Smooth muscle cell (in vitro differentiated cells): ENCODE measurements at regions not wholly inside any gene's neighbourhood (a gene's known extent, or its start where the extent isn't known, plus 50 kb on each side); places are given as distances from the start of the nearest gene placed in this dataset.
A peak's percentile ranks its signal among the peaks of the same experiment; 100 is the strongest.

Source experiments
- DNase-seq: peaks from one replicate; lab custom pipeline; 2025; ENCODE audit not compliant: unreplicated experiment; lab: John Stamatoyannopoulos, UW
- H2AFZ ChIP-seq: fragments of 200-600 bp; sonication (generic); 2 replicates; pipeline ENCODE4 v1.6.0; 2016; ENCODE audit warnings: antibody characterized with exemption, low read depth, mild to moderate bottlenecking
- H3F3A ChIP-seq: fragments of 200-600 bp; sonication (generic); 2 replicates; pipeline ENCODE4 v1.6.0; 2017; ENCODE audit warnings: antibody characterized with exemption, low read depth
- H3K27ac ChIP-seq: fragments of 200-600 bp; sonication (generic); 2 replicates; pipeline ENCODE4 v1.5.1; 2016; ENCODE audit warnings: low read depth, mild to moderate bottlenecking
- H3K27me3 ChIP-seq: fragments of 200-600 bp; sonication (generic); 2 replicates; pipeline ENCODE4 v1.6.1; 2016; ENCODE audit warnings: low read depth, mild to moderate bottlenecking
- H3K36me3 ChIP-seq: fragments of 200-600 bp; sonication (generic); 2 replicates; pipeline ENCODE4 v1.5.1; 2016; ENCODE audit warnings: low read depth
- H3K4me1 ChIP-seq: fragments of 200-600 bp; sonication (generic); 2 replicates; pipeline ENCODE4 v1.5.1; 2016; ENCODE audit warnings: low read depth
- H3K4me2 ChIP-seq: fragments of 200-600 bp; sonication (generic); 2 replicates; pipeline ENCODE4 v1.6.0; 2016; ENCODE audit warnings: mild to moderate bottlenecking
- H3K4me3 ChIP-seq: fragments of 200-600 bp; sonication (generic); 2 replicates; pipeline ENCODE4 v1.5.1; 2016; ENCODE audit warnings: mild to moderate bottlenecking
- H3K79me2 ChIP-seq: fragments of 200-600 bp; sonication (generic); 2 replicates; pipeline ENCODE4 v1.6.0; 2016; ENCODE audit warnings: low read depth, mild to moderate bottlenecking
- H3K9ac ChIP-seq: fragments of 200-600 bp; sonication (generic); 2 replicates; pipeline ENCODE4 v1.6.0; 2016; ENCODE audit warnings: low read depth
- H3K9me3 ChIP-seq: fragments of 200-600 bp; sonication (generic); replicated peaks from 2 replicates; pipeline ENCODE4 v1.5.1; 2016; ENCODE audit warnings: low read depth
- H4K20me1 ChIP-seq: fragments of 200-600 bp; sonication (generic); 2 replicates; pipeline ENCODE4 v1.6.0; 2016; ENCODE audit warnings: low read depth
- CTCF ChIP-seq: fragments of 200-600 bp; sonication (generic); IDR thresholded peaks from 2 replicates; pipeline ENCODE4 v1.5.1; 2017; ENCODE audit warnings: borderline replicate concordance, mild to moderate bottlenecking, antibody characterized with exemption; ENCODE audit not compliant: insufficient read depth, poor library complexity, severe bottlenecking
- WGBS: methylation state at CpG from one replicate; pipeline ENCODE4 v1.1.7; 2016; ENCODE audit warnings: low lambda C conversion rate; 5-methylcytosine and 5-hydroxymethylcytosine counted together

GRCh38 chr12:59158066-59158465 lies 237.8 kb upstream of the LRIG3 start:
- no peaks in the 10 kb centered on the region for H3K36me3 ChIP-seq
- H3K79me2 ChIP-seq: no peaks in the 10 kb centered on the region
- DNase-seq: no peak
- no peaks in the 10 kb centered on the region for H3K9me3 ChIP-seq
- no peak overlapping the region for H3K4me3 ChIP-seq
- H4K20me1 ChIP-seq: no peaks in the 10 kb centered on the region
- no peak overlapping the region for H3K27ac ChIP-seq
- no peak for TF ChIP-seq CTCF
- H3K4me2 ChIP-seq: no peak overlapping the region
- H3K9ac ChIP-seq: no peak overlapping the region
- 78% methylated on average over 3 of the region's 3 CpGs for WGBS
- H3K4me1 ChIP-seq: no peaks in the 10 kb centered on the region
- H3K27me3 ChIP-seq: no peaks in the 10 kb centered on the region
- no peak overlapping the region for H2AFZ ChIP-seq
- no peaks in the 10 kb centered on the region for H3F3A ChIP-seq

- no peak overlapping the region for H3K9ac ChIP-seq
- H3K36me3 ChIP-seq: no peaks in the 10 kb centered on the region
- H3K9me3 ChIP-seq: no peaks in the 10 kb centered on the region
- H3F3A ChIP-seq: no peaks in the 10 kb centered on the region
- H3K79me2 ChIP-seq: no peaks in the 10 kb centered on the region
- no peak overlapping the region for H3K4me2 ChIP-seq
- no peak for TF ChIP-seq CTCF
- no peak overlapping the region for H3K4me3 ChIP-seq
- no peaks in the 10 kb centered on the region for H4K20me1 ChIP-seq
- H2AFZ ChIP-seq: no peak overlapping the region
- no peak for DNase-seq
- no peaks in the 10 kb centered on the region for H3K4me1 ChIP-seq
- no peaks in the 10 kb centered on the region for H3K27me3 ChIP-seq
- H3K27ac ChIP-seq: no peak overlapping the region
These were observed 235.1 kb upstream of the LRIG3 start for GRCh38 chr12:59155448-59155847.

GRCh38 chr12:59151243-59151642 lies 230.9 kb upstream of the LRIG3 start:
- peak overlapping the region; percentile 29 for H2AFZ ChIP-seq
- no peak for DNase-seq
- no peaks in the 10 kb centered on the region for H3K36me3 ChIP-seq
- H3K27me3 ChIP-seq: no peaks in the 10 kb centered on the region
- no peaks in the 10 kb centered on the region for H3F3A ChIP-seq
- no peaks in the 10 kb centered on the region for H3K79me2 ChIP-seq
- TF ChIP-seq CTCF: no peak
- no peaks in the 10 kb centered on the region for H4K20me1 ChIP-seq
- H3K4me2 ChIP-seq: peak overlapping the region; percentile 37
- H3K9ac ChIP-seq: no peak overlapping the region
- no peaks in the 10 kb centered on the region for H3K9me3 ChIP-seq
- H3K4me3 ChIP-seq: no peak overlapping the region
- H3K27ac ChIP-seq: no peak overlapping the region
- no peaks in the 10 kb centered on the region for H3K4me1 ChIP-seq

- Histone ChIP-seq H3K4me2 (no peak overlapping the region), H3K4me3 (no peak overlapping the region), H3K27ac (no peak overlapping the region), H4K20me1 (no peaks in the 10 kb centered on the region), H3K9me3 (no peaks in the 10 kb centered on the region), H3K27me3 (no peaks in the 10 kb centered on the region), H3K79me2 (no peaks in the 10 kb centered on the region), H3K4me1 (no peaks in the 10 kb centered on the region), H3F3A (no peaks in the 10 kb centered on the region), H2AFZ (peak overlapping the region; percentile 51), H3K36me3 (no peaks in the 10 kb centered on the region), H3K9ac (no peak overlapping the region)
- DNase-seq: no peak
- TF ChIP-seq CTCF: peak; percentile 99
- 53% methylated on average over 2 of the region's 2 CpGs for WGBS
These were observed 229.8 kb upstream of the LRIG3 start for GRCh38 chr12:59149995-59150642.
